Gastroesophageal sphincter (tissue), 4 donors: ENCODE measurements at regions not wholly inside any gene's neighbourhood (a gene's known extent, or its start where the extent isn't known, plus 50 kb on each side); places are given as distances from the start of the nearest gene placed in this dataset.

Experiments used
- ATAC-seq: fragments of 150-250 bp; one replicate; pipeline ENCODE4 v1.9.1; 2016; ENCODE audit warnings: mild to moderate bottlenecking, moderate library complexity
- H3K27ac ChIP-seq, 4 donors: fragments of 200-600 bp; sonication (generic) in 3 of 4; 1 replicate in 3 of 4; 2 replicates in 1 of 4; pipeline ENCODE4 v1.5.1; 2016 to 2019
- H3K27me3 ChIP-seq: fragments of 200-600 bp; sonication (generic); one replicate; pipeline ENCODE4 v1.5.1; 2019
- H3K36me3 ChIP-seq, 2 donors: fragments of 200-600 bp; sonication (generic); one replicate each; pipeline ENCODE4 v1.5.1; 2019; ENCODE audit warnings: control low read depth in 1 of 2
- H3K4me1 ChIP-seq, 3 donors: fragments of 200-600 bp; sonication (generic); 1 replicate in 2 of 3; 2 replicates in 1 of 3; pipeline ENCODE4 v1.5.1; 2016 to 2019; ENCODE audit warnings: control low read depth in 2 of 3
- H3K4me3 ChIP-seq, 2 donors: fragments of 200-600 bp; sonication (generic); one replicate each; pipeline ENCODE4 v1.5.1; 2019; ENCODE audit warnings: mild to moderate bottlenecking in 1 of 2, moderate library complexity in 1 of 2
- H3K9me3 ChIP-seq, 3 donors: fragments of 200-600 bp; sonication (generic); one replicate each; pipeline ENCODE4 v1.5.1; 2017 to 2019; ENCODE audit warnings: control low read depth in 2 of 3
- EP300 ChIP-seq: sonication (generic); formaldehyde crosslinking; IDR thresholded peaks from one replicate; pipeline ENCODE4 v1.6.1; 2017; ENCODE audit warnings: antibody characterized with exemption, mild to moderate bottlenecking
- POLR2A ChIP-seq, 2 donors: fragments of 450-650 bp; IDR thresholded peaks; one replicate each; pipeline ENCODE4 v1.6.1; 2017; ENCODE audit warnings: antibody characterized with exemption in 2 of 2, mild to moderate bottlenecking in 2 of 2, moderate library complexity in 1 of 2
- POLR2AphosphoS5 ChIP-seq: sonication (generic); formaldehyde crosslinking; IDR thresholded peaks from one replicate; pipeline ENCODE4 v1.6.1; 2017; ENCODE audit warnings: antibody characterized with exemption
- WGBS, 2 donors: methylation state at CpG; one replicate each; pipeline ENCODE4 v1.1.5; 2018; ENCODE audit warnings: low coverage in 1 of 2; 5-methylcytosine and 5-hydroxymethylcytosine counted together
- TF ChIP-seq, protein P1 (sequence below), 4 experiments: fragments of 200-600 bp in 2 of 4; fragments of 450-650 bp in 2 of 4; sonication (generic) in 1 of 4; IDR thresholded peaks; one replicate each; pipeline ENCODE4 v1.5.1; 2017 to 2019; ENCODE audit warnings: antibody characterized with exemption in 4 of 4, mild to moderate bottlenecking in 2 of 4, moderate library complexity in 2 of 4

DNA sequence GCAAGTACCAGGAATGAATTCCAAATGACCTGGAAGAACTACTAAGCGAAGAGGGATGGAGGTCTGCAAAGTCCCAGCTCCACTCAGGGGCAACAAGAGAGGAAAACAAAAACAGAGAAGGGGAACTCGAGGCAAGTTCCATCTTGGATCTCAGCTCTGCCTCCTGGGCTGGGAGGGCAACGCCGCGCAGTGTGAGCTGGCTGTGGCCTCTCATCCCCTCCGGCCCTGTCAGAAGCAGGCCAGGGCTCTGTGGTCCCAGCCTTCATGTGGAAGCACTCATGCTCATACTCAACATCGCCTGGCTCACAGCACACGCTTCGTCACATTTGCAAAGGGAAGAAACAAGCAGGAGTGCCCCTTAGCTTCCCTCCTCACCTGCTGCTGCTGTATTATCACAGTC, 627.9 kb upstream of the MGMT start:
- Histone ChIP-seq H3K4me3 (no peak overlapping the region), H3K36me3 (no peaks in the 10 kb centered on the region), H3K27ac (no peak overlapping the region), H3K4me1 (no peaks in the 10 kb centered on the region), H3K27me3 (no peaks in the 10 kb centered on the region), H3K9me3 (no peaks in the 10 kb centered on the region)
- TF ChIP-seq POLR2A (IDR thresholded peaks at IDR 0.05) (no peak), POLR2AphosphoS5 (no peak), EP300 (no peak)
- TF ChIP-seq, protein P1, sequence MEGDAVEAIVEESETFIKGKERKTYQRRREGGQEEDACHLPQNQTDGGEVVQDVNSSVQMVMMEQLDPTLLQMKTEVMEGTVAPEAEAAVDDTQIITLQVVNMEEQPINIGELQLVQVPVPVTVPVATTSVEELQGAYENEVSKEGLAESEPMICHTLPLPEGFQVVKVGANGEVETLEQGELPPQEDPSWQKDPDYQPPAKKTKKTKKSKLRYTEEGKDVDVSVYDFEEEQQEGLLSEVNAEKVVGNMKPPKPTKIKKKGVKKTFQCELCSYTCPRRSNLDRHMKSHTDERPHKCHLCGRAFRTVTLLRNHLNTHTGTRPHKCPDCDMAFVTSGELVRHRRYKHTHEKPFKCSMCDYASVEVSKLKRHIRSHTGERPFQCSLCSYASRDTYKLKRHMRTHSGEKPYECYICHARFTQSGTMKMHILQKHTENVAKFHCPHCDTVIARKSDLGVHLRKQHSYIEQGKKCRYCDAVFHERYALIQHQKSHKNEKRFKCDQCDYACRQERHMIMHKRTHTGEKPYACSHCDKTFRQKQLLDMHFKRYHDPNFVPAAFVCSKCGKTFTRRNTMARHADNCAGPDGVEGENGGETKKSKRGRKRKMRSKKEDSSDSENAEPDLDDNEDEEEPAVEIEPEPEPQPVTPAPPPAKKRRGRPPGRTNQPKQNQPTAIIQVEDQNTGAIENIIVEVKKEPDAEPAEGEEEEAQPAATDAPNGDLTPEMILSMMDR (IDR thresholded peaks at IDR 0.05) = no peak
- ATAC-seq = no peak
- WGBS, 2 donors = 80 to 90% methylated on average over 1 to 4 of the region's 9 CpGs

DNA sequence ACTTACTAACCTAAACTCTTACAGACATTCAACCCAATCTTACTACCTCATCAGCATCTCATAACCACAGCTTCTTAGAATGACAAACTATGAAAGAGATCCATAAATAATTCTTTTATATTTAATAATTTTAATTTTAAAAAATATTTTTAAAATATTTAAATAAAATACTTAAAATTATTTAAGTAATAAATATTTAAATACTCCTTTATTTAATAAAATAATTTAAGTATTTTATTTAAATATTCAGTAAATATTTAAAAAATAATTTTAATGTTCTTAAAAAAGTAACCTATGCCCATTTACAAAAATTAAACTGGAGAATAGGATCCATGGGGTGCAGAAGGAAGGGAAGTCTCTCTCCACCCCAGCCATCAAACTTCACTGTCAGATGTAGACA, 627.3 kb upstream of the MGMT start:
- no peak overlapping the region for H3K27ac ChIP-seq
- ATAC-seq = no peak
- no peaks in the 10 kb centered on the region for H3K27me3 ChIP-seq
- H3K4me1 ChIP-seq = no peaks in the 10 kb centered on the region
- no peaks in the 10 kb centered on the region for H3K9me3 ChIP-seq
- no peak for TF ChIP-seq POLR2AphosphoS5
- TF ChIP-seq, protein P1 (IDR thresholded peaks at IDR 0.05) = no peak
- no peak for TF ChIP-seq EP300
- TF ChIP-seq POLR2A (IDR thresholded peaks at IDR 0.05) = no peak
- H3K4me3 ChIP-seq = no peak overlapping the region
- H3K36me3 ChIP-seq = no peaks in the 10 kb centered on the region

DNA sequence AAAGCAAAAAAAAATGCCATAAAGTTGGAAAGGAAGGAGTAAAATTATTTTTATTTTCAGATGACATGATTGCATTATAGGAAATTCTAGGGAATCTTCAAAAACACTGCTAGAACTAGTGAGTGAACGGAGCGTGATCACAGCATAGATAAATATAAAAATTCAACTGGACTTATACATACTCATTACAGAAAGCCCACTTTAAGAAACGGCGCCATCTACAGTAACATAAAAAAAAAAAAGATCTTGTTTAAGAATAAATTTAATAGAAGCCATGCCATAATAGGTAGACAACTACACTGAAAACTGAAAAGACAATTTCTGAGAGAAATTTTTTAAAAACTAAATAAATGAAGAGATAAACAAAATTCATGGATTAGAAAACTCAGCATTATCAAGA, 623.1 kb upstream of the MGMT start:
- Histone ChIP-seq H3K9me3 (no peaks in the 10 kb centered on the region), H3K36me3 (no peaks in the 10 kb centered on the region), H3K4me3 (no peak overlapping the region), H3K27ac (no peak overlapping the region), H3K27me3 (no peaks in the 10 kb centered on the region), H3K4me1 (no peaks in the 10 kb centered on the region)
- ATAC-seq = no peak
- 20 to 39% methylated on average over 2 to 4 of the region's 4 CpGs for WGBS, 2 donors
- TF ChIP-seq POLR2A (IDR thresholded peaks at IDR 0.05) = no peak
- TF ChIP-seq, protein P1 (IDR thresholded peaks at IDR 0.05) = peak in 1 of 4 experiments; percentile 23

DNA sequence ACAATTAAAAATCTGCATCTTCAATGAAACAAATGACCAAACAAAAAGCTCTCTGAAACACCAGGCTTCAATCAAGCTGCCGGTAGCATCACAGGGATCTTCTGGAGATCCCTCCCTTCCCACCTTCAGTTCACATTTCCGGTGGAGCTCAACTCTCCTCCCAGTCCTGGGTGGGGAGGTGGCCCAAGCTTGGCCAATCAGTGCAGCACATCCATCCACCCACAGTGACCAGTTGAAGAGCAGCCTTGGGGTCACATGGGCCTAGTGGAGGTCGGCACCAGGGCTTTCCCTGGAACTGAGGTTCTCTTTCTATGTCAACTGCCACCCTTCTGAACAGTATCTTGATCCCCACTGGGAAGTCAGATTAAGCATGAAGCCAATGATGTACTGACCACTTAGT, 620.1 kb upstream of the MGMT start:
- H3K27ac ChIP-seq = no peak overlapping the region
- H3K36me3 ChIP-seq = no peaks in the 10 kb centered on the region
- no peak overlapping the region for H3K4me3 ChIP-seq
- TF ChIP-seq EP300 (no peak), POLR2AphosphoS5 (no peak), POLR2A (IDR thresholded peaks at IDR 0.05) (no peak)
- TF ChIP-seq, protein P1 (IDR thresholded peaks at IDR 0.05) = no peak
- no peaks in the 10 kb centered on the region for H3K9me3 ChIP-seq
- H3K27me3 ChIP-seq = no peaks in the 10 kb centered on the region
- ATAC-seq = no peak
- WGBS, 2 donors = 100% methylated on average over 1 of the region's 3 CpGs; no CpG with 5 or more reads in 1 of the 2 donors
- H3K4me1 ChIP-seq = peaks cover 0 to 9% (median 0%) of the 10 kb centered on the region in 3 donors

GRCh38 chr10:128848810-128849209, 618.2 kb upstream of the MGMT start:
- H3K4me3 ChIP-seq = no peak overlapping the region
- whole genome bisulfite sequencing, 2 donors = 39 to 49% methylated on average over 5 of the region's 5 CpGs
- ATAC-seq = no peak
- no peak for TF ChIP-seq POLR2A (IDR thresholded peaks at IDR 0.05)
- TF ChIP-seq, protein P1 (IDR thresholded peaks at IDR 0.05) = no peak
- no peak for TF ChIP-seq POLR2AphosphoS5
- no peak for TF ChIP-seq EP300
- H3K9me3 ChIP-seq = no peaks in the 10 kb centered on the region
- H3K27me3 ChIP-seq = no peaks in the 10 kb centered on the region
- no peak overlapping the region for H3K27ac ChIP-seq
- peaks cover 0 to 27% (median 0%) of the 10 kb centered on the region in 3 donors for H3K4me1 ChIP-seq
- H3K36me3 ChIP-seq = no peaks in the 10 kb centered on the region
